ENCODE measurements at regions not wholly inside any gene's neighbourhood (a gene's known extent, or its start where the extent isn't known, plus 50 kb on each side); places are given as distances from the start of the nearest gene placed in this dataset.

DNA sequence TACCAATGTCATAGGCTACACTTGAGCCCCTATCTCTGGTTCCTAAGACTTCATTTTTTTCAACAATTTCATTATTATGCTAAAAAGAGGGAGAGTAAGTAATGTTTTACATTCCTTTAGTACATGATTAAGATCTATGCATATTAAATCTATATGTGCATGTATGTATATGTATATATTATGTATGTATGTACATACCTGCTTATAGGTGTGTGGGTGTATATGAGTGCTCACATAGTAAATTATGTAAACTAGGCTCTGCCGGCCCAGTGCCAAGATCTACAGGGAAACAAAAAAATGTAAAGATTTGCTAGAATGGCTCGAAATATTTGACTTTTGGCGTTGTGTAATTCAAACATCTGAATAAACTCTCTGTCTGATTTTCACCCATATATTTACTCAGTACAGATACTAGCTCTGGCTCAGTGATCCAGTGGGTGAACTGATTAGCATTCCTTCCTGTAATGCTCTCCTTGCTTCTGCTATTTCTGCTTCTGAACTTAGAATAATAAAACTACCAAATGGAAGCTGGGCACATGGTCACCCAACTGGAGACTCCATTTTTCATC lies 113.1 kb upstream of the FGGY start:
- no peak overlapping the region for H2BK5ac ChIP-seq (ENCODE audit: low read depth, low read length)
- no peak overlapping the region for H4K91ac ChIP-seq (replicated peaks; ENCODE audit: insufficient read length, low read length)
- H3K79me1 ChIP-seq (ENCODE audit: low read depth, low read length), result no peaks in the 10 kb centered on the region; the same call in 1 of the 2 replicates
- H3K27ac ChIP-seq (ENCODE audit: low read depth, low read length), result no peak overlapping the region
- no peak overlapping the region for H2AFZ ChIP-seq (ENCODE audit: low read length)
- no peak overlapping the region for H3K4me2 ChIP-seq (ENCODE audit: insufficient read depth in 1 of 2, low read depth in 2 of 2, low read length in 2 of 2)
- H3K79me2 ChIP-seq (ENCODE audit: control insufficient read depth in 1 of 2, insufficient read depth in 2 of 2, low read length in 2 of 2), result no peaks in the 10 kb centered on the region
- H3K56ac ChIP-seq (replicated peaks; ENCODE audit: insufficient read length, low read depth, low read length), result no peak overlapping the region
- POLR2A ChIA-PET (ENCODE audit: partially characterized antibody), result interaction anchor here (0.6 kb wide), 1 partner anchor 65 kb away, joined by 3 read pairs; no protein-coding TSS in a partner anchor
- DNase-seq (ENCODE audit: low read depth in 1 of 2, low spot score in 2 of 2), result no peak
- H2BK15ac ChIP-seq (ENCODE audit: low read length), result no peak overlapping the region
- no peaks in the 10 kb centered on the region for H4K20me1 ChIP-seq (replicated peaks in 1 of 2; ENCODE audit: control insufficient read depth in 1 of 2, insufficient read depth in 2 of 2, low read length in 2 of 2)
- H3K14ac ChIP-seq (ENCODE audit: insufficient read length), result no peak overlapping the region
- no peaks in the 10 kb centered on the region for H3K36me3 ChIP-seq (ENCODE audit: control insufficient read depth in 2 of 4, insufficient read depth in 4 of 4, low read length in 3 of 4)
- no peaks in the 10 kb centered on the region for H3K9me3 ChIP-seq (ENCODE audit: insufficient read depth in 2 of 2, low read depth in 1 of 2, low read length in 1 of 2)
- H2AK5ac ChIP-seq (ENCODE audit: low read depth, low read length), result no peak overlapping the region
- H3K4ac ChIP-seq (replicated peaks; ENCODE audit: insufficient read length, low read depth, low read length), result no peak overlapping the region
- no peak overlapping the region for H3K9ac ChIP-seq (replicated peaks in 1 of 4; ENCODE audit: extremely low read depth in 1 of 4, low read depth in 3 of 4, low read length in 3 of 4)
- no peaks in the 10 kb centered on the region for H3K4me1 ChIP-seq (replicated peaks in 1 of 4; ENCODE audit: control insufficient read depth in 3 of 4, insufficient read depth in 4 of 4, low read length in 3 of 4)
- no peak overlapping the region for H2BK20ac ChIP-seq (ENCODE audit: low read length)
- H4K8ac ChIP-seq (ENCODE audit: extremely low read depth, insufficient read depth, low read length), result no peak overlapping the region
- CTCF ChIA-PET (ENCODE audit: partially characterized antibody), result interaction anchor here (1.1 kb wide), 1 partner anchor 109 kb away, joined by 3 read pairs; no protein-coding TSS in a partner anchor
- TF ChIP-seq TAF7 (optimal IDR thresholded peaks at IDR 0.05; ENCODE audit: borderline replicate concordance, low read depth, low read length) (no peak), BACH1 (IDR thresholded peaks at IDR 0.05; ENCODE audit: low read length) (no peak), PHF8 (conservative IDR thresholded peaks at IDR 0.05; ENCODE audit: low read depth, low read length) (no peak)
- WGBS, 2 experiments (ENCODE audit: extremely low coverage in 1 of 2, insufficient coverage in 1 of 2, insufficient read length in 1 of 2, insufficient replicate concordance in 2 of 2, low coverage in 1 of 2, low lambda C conversion rate in 2 of 2, missing lambda C conversion rate in 1 of 2), result 84% methylated on average over 3 of the region's 3 CpGs; no CpG with 5 or more reads in 1 of the 2 experiments
- no peaks in the 10 kb centered on the region for H3K27me3 ChIP-seq (replicated peaks in 1 of 4; ENCODE audit: control insufficient read depth in 3 of 4, extremely low read depth in 1 of 4, insufficient read depth in 3 of 4, low read length in 3 of 4)
- no peak overlapping the region for H3K18ac ChIP-seq (ENCODE audit: extremely low read depth, low read length)
- FAIRE-seq, result no peak
- no peaks in the 10 kb centered on the region for H3K23me2 ChIP-seq (ENCODE audit: low read depth, low read length)
- H3K4me3 ChIP-seq (ENCODE audit: extremely low read depth in 1 of 4, insufficient read depth in 2 of 4, low read depth in 3 of 4, low read length in 4 of 4), result no peak overlapping the region
- no peak overlapping the region for H2BK12ac ChIP-seq (ENCODE audit: low read depth, low read length)
- H3K23ac ChIP-seq (ENCODE audit: insufficient read length), result no peak overlapping the region
- H4K5ac ChIP-seq (ENCODE audit: insufficient read length, low read depth, low read length), result no peak overlapping the region
- H2BK120ac ChIP-seq (replicated peaks; ENCODE audit: low read depth, low read length), result no peak overlapping the region

Data from H1 (cell line).